Myocyte (in vitro differentiated cells): ENCODE measurements at regions not wholly inside any gene's neighbourhood (a gene's known extent, or its start where the extent isn't known, plus 50 kb on each side); places are given as distances from the start of the nearest gene placed in this dataset.

Experiments used
- DNase-seq: peaks from one replicate; pipeline ENCODE4 v3.0.0-alpha.2; 2012; ENCODE audit warnings: low read depth

GRCh38 chr20:11118802-11119380 is 445.1 kb upstream of the JAG1 start:
- no peak for DNase-seq

- DNase-seq: no peak
These were observed 445.8 kb upstream of the JAG1 start for GRCh38 chr20:11119573-11119972.

GRCh38 chr20:11120431-11120830 is 446.6 kb upstream of the JAG1 start:
- no peak for DNase-seq

GRCh38 chr20:11124849-11125505 is 451.2 kb upstream of the JAG1 start:
- no peak for DNase-seq

GRCh38 chr20:11128220-11128718 is 454.5 kb upstream of the JAG1 start:
- peak; percentile 11 for DNase-seq

- DNase-seq: no peak
These were observed 454.9 kb upstream of the JAG1 start for GRCh38 chr20:11128721-11129120.

GRCh38 chr20:11130554-11131166 is 456.9 kb upstream of the JAG1 start:
- DNase-seq: no peak

- no peak for DNase-seq
These were observed 459.1 kb upstream of the JAG1 start for GRCh38 chr20:11132819-11133415.

- DNase-seq: peak; percentile 29
These were observed 462.9 kb upstream of the JAG1 start for GRCh38 chr20:11136691-11137090.

- DNase-seq: no peak
These were observed 463.9 kb upstream of the JAG1 start for GRCh38 chr20:11137688-11138087.

- DNase-seq: peak; percentile 69
These were observed 466.6 kb upstream of the JAG1 start for GRCh38 chr20:11140359-11140758.

GRCh38 chr20:11143481-11143880 is 469.7 kb upstream of the JAG1 start:
- peak; percentile 14 for DNase-seq

- DNase-seq: peak; percentile 83
These were observed 470.5 kb upstream of the JAG1 start for GRCh38 chr20:11144114-11144950.

- DNase-seq: no peak
These were observed 471.8 kb upstream of the JAG1 start for GRCh38 chr20:11145616-11146015.

GRCh38 chr20:11153819-11154218 is 480.0 kb upstream of the JAG1 start:
- DNase-seq: peak; percentile 40

- no peak for DNase-seq
These were observed 481.5 kb upstream of the JAG1 start for GRCh38 chr20:11155156-11155756.

GRCh38 chr20:11156922-11157321 is 483.1 kb upstream of the JAG1 start:
- no peak for DNase-seq

- DNase-seq: no peak
These were observed 484.3 kb upstream of the JAG1 start for GRCh38 chr20:11158146-11158545.

GRCh38 chr20:11158589-11158988 is 484.8 kb upstream of the JAG1 start:
- DNase-seq: no peak

GRCh38 chr20:11159728-11160127 is 485.9 kb upstream of the JAG1 start:
- DNase-seq: no peak
